ENCODE measurements at regions not wholly inside any gene's neighbourhood (a gene's known extent, or its start where the extent isn't known, plus 50 kb on each side); places are given as distances from the start of the nearest gene placed in this dataset.

GRCh38 chr7:33781796-33782195, 123.5 kb upstream of the BMPER start:
- TF ChIP-seq NFE2 (CRISPR knock-in tag; IDR thresholded peaks at IDR 0.05) (no peak), SYNCRIP (IDR thresholded peaks at IDR 0.05; ENCODE audit: insufficient read depth, low read depth, low read length) (no peak), TBL1XR1 (IDR thresholded peaks at IDR 0.05; ENCODE audit: borderline replicate concordance, low read length, partially characterized antibody) (no peak), EP300 (IDR thresholded peaks at IDR 0.05; ENCODE audit: low read depth in 2 of 2, low read length in 2 of 2) (no peak), EP300 (CRISPR knock-in tag; IDR thresholded peaks at IDR 0.05; ENCODE audit: borderline replicate concordance) (no peak), NFYB (CRISPR knock-in tag; IDR thresholded peaks at IDR 0.05) (no peak), TBX2 (CRISPR knock-in tag; IDR thresholded peaks at IDR 0.05; ENCODE audit: borderline replicate concordance) (no peak), CREM (IDR thresholded peaks at IDR 0.05) (no peak), CREM (CRISPR knock-in tag; IDR thresholded peaks at IDR 0.05) (no peak), ZNF589 (CRISPR knock-in tag; conservative IDR thresholded peaks at IDR 0.05) (no peak), MYC (CRISPR knock-in tag; IDR thresholded peaks at IDR 0.05; ENCODE audit: borderline replicate concordance) (no peak), POLR2AphosphoS5 (IDR thresholded peaks at IDR 0.05; ENCODE audit: low read depth, low read length) (no peak)
- TF ChIP-seq, protein P1, sequence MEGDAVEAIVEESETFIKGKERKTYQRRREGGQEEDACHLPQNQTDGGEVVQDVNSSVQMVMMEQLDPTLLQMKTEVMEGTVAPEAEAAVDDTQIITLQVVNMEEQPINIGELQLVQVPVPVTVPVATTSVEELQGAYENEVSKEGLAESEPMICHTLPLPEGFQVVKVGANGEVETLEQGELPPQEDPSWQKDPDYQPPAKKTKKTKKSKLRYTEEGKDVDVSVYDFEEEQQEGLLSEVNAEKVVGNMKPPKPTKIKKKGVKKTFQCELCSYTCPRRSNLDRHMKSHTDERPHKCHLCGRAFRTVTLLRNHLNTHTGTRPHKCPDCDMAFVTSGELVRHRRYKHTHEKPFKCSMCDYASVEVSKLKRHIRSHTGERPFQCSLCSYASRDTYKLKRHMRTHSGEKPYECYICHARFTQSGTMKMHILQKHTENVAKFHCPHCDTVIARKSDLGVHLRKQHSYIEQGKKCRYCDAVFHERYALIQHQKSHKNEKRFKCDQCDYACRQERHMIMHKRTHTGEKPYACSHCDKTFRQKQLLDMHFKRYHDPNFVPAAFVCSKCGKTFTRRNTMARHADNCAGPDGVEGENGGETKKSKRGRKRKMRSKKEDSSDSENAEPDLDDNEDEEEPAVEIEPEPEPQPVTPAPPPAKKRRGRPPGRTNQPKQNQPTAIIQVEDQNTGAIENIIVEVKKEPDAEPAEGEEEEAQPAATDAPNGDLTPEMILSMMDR (CRISPR knock-in tag; IDR thresholded peaks at IDR 0.05): no peak

Measured in HepG2 (cell line).